K562 (cell line): ENCODE measurements at regions not wholly inside any gene's neighbourhood (a gene's known extent, or its start where the extent isn't known, plus 50 kb on each side); places are given as distances from the start of the nearest gene placed in this dataset.

ENCODE experiments used
- ATAC-seq: fragments of 200-7000 bp; cut with Tn5 transposase; 3 replicates; pipeline ENCODE4 v1.9.1; 2020; ENCODE audit warnings: moderate library complexity
- BruUV-seq: library from RNA; stranded (reverse); fragments of 400-500 nt; replicated peaks from 2 replicates; lab custom pipeline; 2021; lab: Mats Ljungman, UMichigan
- CTCF ChIA-PET: fragments of 300-600 bp; formaldehyde crosslinking; extraction: SDS; loops from one replicate; lab custom pipeline; 2021; ENCODE audit warnings: low intra/inter-chr PET ratio; lab: Yijun Ruan, JAX
- POLR2A ChIA-PET: fragments of 300-600, 350-650 bp; sonication (Branson Sonifier 250); formaldehyde crosslinking; extraction: SDS; loops from one replicate; lab custom pipeline; 2021; ENCODE audit warnings: antibody characterized with exemption, inconsistent platforms; lab: Yijun Ruan, JAX
- DNase-seq, 4 experiments: peaks; one replicate each; pipeline versions ENCODE4 v3.0.0 to v3.0.0-alpha.2; 2011 to 2018; ENCODE audit warnings: low spot score in 3 of 4, mixed read lengths in 3 of 4; ENCODE audit errors: extremely low read depth in 1 of 4
- FAIRE-seq: peaks from 2 replicates; lab custom pipeline; 2011; peaks lifted over from hg19 to GRCh38; lab: Jason Lieb, UNC
- H2AFZ ChIP-seq: 2 replicates; pipeline ENCODE4 v1.6.0; 2011; ENCODE audit warnings: low read depth, low read length, control low read depth, inconsistent platforms
- H3K27ac ChIP-seq: fragments of 200-600 bp; 3 replicates; pipeline ENCODE4 v1.8.0; 2011; ENCODE audit warnings: low read depth, mild to moderate bottlenecking, control low read depth, inconsistent platforms, low read length, moderate library complexity, mixed read lengths; ENCODE audit errors: extremely low read depth
- H3K27me3 ChIP-seq, 2 experiments: fragments of 300-600 bp in 1 of 2; 2 replicates in 1 of 2; 3 replicates in 1 of 2; pipeline versions ENCODE4 v1.6.0 to v1.8.0; 2011; ENCODE audit warnings: inconsistent platforms in 2 of 2, low read length in 2 of 2, mild to moderate bottlenecking in 1 of 2, mixed read lengths in 1 of 2, moderate library complexity in 1 of 2; ENCODE audit not compliant: control insufficient read depth in 2 of 2, insufficient read depth in 2 of 2
- H3K36me3 ChIP-seq: fragments of 300-600 bp; 3 replicates; pipeline ENCODE4 v1.8.0; 2011; ENCODE audit warnings: mild to moderate bottlenecking, low read length, inconsistent platforms; ENCODE audit not compliant: control insufficient read depth, insufficient read depth
- H3K4me1 ChIP-seq, 2 experiments: fragments of 200-600 bp in 1 of 2; replicated peaks in 1 of 2; 2 replicates in 1 of 2; 3 replicates in 1 of 2; pipeline versions ENCODE4 v1.5.1 to v1.8.0; 2011; ENCODE audit warnings: inconsistent platforms in 2 of 2, low read length in 2 of 2, mild to moderate bottlenecking in 1 of 2, mixed read lengths in 1 of 2, moderate library complexity in 1 of 2; ENCODE audit not compliant: control insufficient read depth in 2 of 2, insufficient read depth in 2 of 2
- H3K4me2 ChIP-seq: 2 replicates; pipeline ENCODE4 v1.6.1; 2011; ENCODE audit warnings: low read length, control low read depth, inconsistent platforms, mixed read lengths; ENCODE audit not compliant: insufficient read depth
- H3K4me3 ChIP-seq: fragments of 200-600 bp; sonication (generic), shearing (Covaris generic); 2 replicates; pipeline ENCODE4 v1.5.1; 2016; ENCODE audit warnings: control low read depth, inconsistent platforms
- H3K79me2 ChIP-seq: fragments of 200-600 bp; 3 replicates; pipeline ENCODE4 v1.8.0; 2011; ENCODE audit warnings: low read length, inconsistent platforms; ENCODE audit not compliant: control insufficient read depth, insufficient read depth
- H3K9ac ChIP-seq, 2 experiments: 2 replicates each; pipeline versions ENCODE4 v1.6.0 to v1.6.1; 2011; ENCODE audit warnings: low read depth in 2 of 2, low read length in 2 of 2, control low read depth in 1 of 2, inconsistent platforms in 1 of 2, mild to moderate bottlenecking in 1 of 2, mixed read lengths in 1 of 2; ENCODE audit not compliant: insufficient read depth in 1 of 2
- H3K9me1 ChIP-seq: one replicate; pipeline ENCODE4 v1.6.0; 2011; ENCODE audit warnings: inconsistent platforms, mild to moderate bottlenecking, low read length, moderate library complexity; ENCODE audit not compliant: control insufficient read depth, insufficient read depth
- H3K9me3 ChIP-seq: replicated peaks from 2 replicates; pipeline ENCODE4 v1.5.1; 2011; ENCODE audit warnings: low read depth, low read length, inconsistent platforms; ENCODE audit not compliant: control insufficient read depth, insufficient read depth
- H4K20me1 ChIP-seq: replicated peaks from 2 replicates; pipeline ENCODE4 v1.6.1; 2011; ENCODE audit warnings: low read length, inconsistent platforms, mixed read lengths; ENCODE audit not compliant: control insufficient read depth, insufficient read depth
- CHD4 ChIP-seq: fragments of 200-600 bp; sonication (generic); IDR thresholded peaks from 3 replicates; pipeline ENCODE4 v1.6.1; 2012; ENCODE audit warnings: low read depth, mild to moderate bottlenecking, mixed read lengths, low read length, inconsistent platforms; ENCODE audit not compliant: insufficient read depth, insufficient replicate concordance, poor library complexity, severe bottlenecking
- SMARCE1 ChIP-seq: fragments of 450-650 bp; IDR thresholded peaks from 2 replicates; pipeline ENCODE4 v1.7.1; 2016; ENCODE audit warnings: mild to moderate bottlenecking
- ZNF165 ChIP-seq: fragments of 250-450 bp; sonication (Bioruptor Pico); IDR thresholded peaks from 2 replicates; pipeline ENCODE4 v1.4.0; 2020; ENCODE audit warnings: borderline replicate concordance
- ZNF316 ChIP-seq: fragments of 450-650 bp; IDR thresholded peaks from 2 replicates; pipeline ENCODE4 v1.6.1; 2016
- WGBS: fragments of 100-300 bp; shearing (Covaris generic); methylation state at CpG from one replicate; pipeline ENCODE4 v1.1.6; 2016; ENCODE audit warnings: low coverage, mixed read lengths; ENCODE audit not compliant: insufficient coverage; ENCODE audit errors: missing lambda C conversion rate; 5-methylcytosine and 5-hydroxymethylcytosine counted together
- in situ Hi-C: fragments of 300-500 bp; cut with MboI; formaldehyde crosslinking; loops from 4 replicates; pipeline ENCODE4 v1.15.0; 2018; ENCODE audit warnings: inconsistent platforms, mixed read lengths
- intact Hi-C: fragments of 100-400 bp; cut with micrococcal nuclease; formaldehyde crosslinking; loops from 2 replicates; pipeline ENCODE4 v1.14.2; 2022
- TF ChIP-seq, protein P1 (sequence below): sonication (generic); formaldehyde crosslinking; IDR thresholded peaks from 2 replicates; pipeline ENCODE4 v1.8.0; 2022; ENCODE audit warnings: mild to moderate bottlenecking, missing genetic modification reagents
- TF ChIP-seq, protein P2 (sequence below): IDR thresholded peaks from 2 replicates; pipeline ENCODE4 v1.6.1; 2016; ENCODE audit warnings: missing genetic modification characterization, missing compliant biosample characterization

DNA sequence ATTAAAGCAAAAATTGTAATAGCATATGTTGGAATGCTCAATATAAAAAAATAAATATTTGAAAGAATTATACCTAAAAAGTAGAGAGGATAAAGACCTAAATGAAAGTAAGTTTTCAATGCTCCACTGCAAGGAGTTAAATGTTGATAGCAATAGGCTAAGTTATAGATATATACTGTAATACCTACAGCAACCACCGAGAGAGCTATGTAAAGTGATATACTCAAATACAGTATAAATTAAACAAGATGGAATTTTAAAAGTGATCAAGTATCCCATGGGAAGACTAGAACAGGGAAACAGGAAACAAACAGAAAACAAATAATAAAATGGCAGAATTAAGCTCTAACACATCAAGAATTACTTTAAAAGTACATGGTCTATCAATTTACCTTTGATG lies 73.9 kb downstream of the CASP3 start:
- H3K4me1 ChIP-seq, result no peaks in the 10 kb centered on the region
- intact Hi-C loops, result no loop called here
- POLR2A ChIA-PET, result no interaction called here
- H3K4me2 ChIP-seq, result no peak overlapping the region
- H3K27me3 ChIP-seq, result no peaks in the 10 kb centered on the region
- H3K79me2 ChIP-seq, result no peaks in the 10 kb centered on the region
- no peaks in the 10 kb centered on the region for H4K20me1 ChIP-seq
- FAIRE-seq (no peak), ATAC-seq (no peak), DNase-seq (no peak)
- H2AFZ ChIP-seq, result no peak overlapping the region
- in situ Hi-C loops, result no loop called here
- H3K9me3 ChIP-seq, result no peaks in the 10 kb centered on the region; the same call in 1 of the 2 replicates
- H3K9ac ChIP-seq, result no peak overlapping the region
- CTCF ChIA-PET, result no interaction called here
- no peaks in the 10 kb centered on the region for H3K36me3 ChIP-seq
- H3K4me3 ChIP-seq, result no peak overlapping the region
- no TSS peak for BruUV-seq
- H3K9me1 ChIP-seq, result no peaks in the 10 kb centered on the region
- TF ChIP-seq CHD4, result no peak
- TF ChIP-seq SMARCE1, result no peak
- TF ChIP-seq ZNF316, result peak; percentile 65; the same call in 1 of the 2 replicates
- TF ChIP-seq ZNF165 (CRISPR knock-in tag), result no peak
- TF ChIP-seq, protein P1, sequence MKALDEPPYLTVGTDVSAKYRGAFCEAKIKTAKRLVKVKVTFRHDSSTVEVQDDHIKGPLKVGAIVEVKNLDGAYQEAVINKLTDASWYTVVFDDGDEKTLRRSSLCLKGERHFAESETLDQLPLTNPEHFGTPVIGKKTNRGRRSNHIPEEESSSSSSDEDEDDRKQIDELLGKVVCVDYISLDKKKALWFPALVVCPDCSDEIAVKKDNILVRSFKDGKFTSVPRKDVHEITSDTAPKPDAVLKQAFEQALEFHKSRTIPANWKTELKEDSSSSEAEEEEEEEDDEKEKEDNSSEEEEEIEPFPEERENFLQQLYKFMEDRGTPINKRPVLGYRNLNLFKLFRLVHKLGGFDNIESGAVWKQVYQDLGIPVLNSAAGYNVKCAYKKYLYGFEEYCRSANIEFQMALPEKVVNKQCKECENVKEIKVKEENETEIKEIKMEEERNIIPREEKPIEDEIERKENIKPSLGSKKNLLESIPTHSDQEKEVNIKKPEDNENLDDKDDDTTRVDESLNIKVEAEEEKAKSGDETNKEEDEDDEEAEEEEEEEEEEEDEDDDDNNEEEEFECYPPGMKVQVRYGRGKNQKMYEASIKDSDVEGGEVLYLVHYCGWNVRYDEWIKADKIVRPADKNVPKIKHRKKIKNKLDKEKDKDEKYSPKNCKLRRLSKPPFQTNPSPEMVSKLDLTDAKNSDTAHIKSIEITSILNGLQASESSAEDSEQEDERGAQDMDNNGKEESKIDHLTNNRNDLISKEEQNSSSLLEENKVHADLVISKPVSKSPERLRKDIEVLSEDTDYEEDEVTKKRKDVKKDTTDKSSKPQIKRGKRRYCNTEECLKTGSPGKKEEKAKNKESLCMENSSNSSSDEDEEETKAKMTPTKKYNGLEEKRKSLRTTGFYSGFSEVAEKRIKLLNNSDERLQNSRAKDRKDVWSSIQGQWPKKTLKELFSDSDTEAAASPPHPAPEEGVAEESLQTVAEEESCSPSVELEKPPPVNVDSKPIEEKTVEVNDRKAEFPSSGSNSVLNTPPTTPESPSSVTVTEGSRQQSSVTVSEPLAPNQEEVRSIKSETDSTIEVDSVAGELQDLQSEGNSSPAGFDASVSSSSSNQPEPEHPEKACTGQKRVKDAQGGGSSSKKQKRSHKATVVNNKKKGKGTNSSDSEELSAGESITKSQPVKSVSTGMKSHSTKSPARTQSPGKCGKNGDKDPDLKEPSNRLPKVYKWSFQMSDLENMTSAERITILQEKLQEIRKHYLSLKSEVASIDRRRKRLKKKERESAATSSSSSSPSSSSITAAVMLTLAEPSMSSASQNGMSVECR (CRISPR knock-in tag), result no peak
- TF ChIP-seq, protein P2, sequence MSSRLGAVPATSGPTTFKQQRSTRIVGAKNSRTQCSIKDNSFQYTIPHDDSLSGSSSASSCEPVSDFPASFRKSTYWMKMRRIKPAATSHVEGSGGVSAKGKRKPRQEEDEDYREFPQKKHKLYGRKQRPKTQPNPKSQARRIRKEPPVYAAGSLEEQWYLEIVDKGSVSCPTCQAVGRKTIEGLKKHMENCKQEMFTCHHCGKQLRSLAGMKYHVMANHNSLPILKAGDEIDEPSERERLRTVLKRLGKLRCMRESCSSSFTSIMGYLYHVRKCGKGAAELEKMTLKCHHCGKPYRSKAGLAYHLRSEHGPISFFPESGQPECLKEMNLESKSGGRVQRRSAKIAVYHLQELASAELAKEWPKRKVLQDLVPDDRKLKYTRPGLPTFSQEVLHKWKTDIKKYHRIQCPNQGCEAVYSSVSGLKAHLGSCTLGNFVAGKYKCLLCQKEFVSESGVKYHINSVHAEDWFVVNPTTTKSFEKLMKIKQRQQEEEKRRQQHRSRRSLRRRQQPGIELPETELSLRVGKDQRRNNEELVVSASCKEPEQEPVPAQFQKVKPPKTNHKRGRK (tag), result no peak
- 0% methylated on average over 1 of the region's 1 CpG for WGBS
- no peak overlapping the region for H3K27ac ChIP-seq
